ENCODE measurements at regions not wholly inside any gene's neighbourhood (a gene's known extent, or its start where the extent isn't known, plus 50 kb on each side); places are given as distances from the start of the nearest gene placed in this dataset.

DNA sequence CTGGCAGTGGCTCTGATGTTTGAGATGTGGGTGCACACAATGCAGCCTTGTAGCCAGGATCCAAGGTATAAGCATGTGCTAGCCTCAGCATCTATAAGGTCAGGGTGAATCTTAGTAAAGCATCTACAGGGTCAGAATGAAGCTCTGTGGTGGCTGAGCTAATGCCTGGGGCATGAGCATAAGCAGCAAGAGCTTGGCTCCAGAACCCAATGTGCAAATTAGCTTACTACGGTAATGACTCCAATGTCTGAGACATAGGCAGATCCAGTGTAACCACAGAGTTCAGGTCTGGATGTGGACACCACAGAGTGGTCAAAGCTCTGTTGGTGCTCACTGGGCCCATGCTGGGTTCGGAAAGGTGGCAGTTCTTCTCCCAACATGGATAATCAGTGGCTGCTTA, 304.5 kb upstream of the NECTIN3 start:
- DNase-seq: no peak

DNA sequence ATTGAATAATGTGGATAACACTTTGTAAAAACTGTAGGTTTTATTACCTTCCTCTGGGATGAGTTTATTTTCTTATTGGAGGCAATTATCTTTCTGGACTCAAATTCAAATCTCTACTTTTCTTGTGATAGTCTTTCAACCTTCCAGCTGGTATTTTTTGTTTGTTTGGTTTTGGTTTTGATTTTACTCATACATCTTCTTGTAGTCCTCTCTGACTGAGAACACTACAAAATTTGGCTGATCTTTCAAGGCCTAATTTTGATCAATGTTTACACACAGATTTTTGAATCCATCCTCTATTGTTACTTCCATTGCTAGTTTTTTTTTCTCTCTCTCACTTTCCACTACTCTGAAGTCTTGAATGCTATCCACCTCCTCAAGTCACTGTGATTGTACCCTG, 303.8 kb upstream of the NECTIN3 start:
- DNase-seq: no peak

DNA sequence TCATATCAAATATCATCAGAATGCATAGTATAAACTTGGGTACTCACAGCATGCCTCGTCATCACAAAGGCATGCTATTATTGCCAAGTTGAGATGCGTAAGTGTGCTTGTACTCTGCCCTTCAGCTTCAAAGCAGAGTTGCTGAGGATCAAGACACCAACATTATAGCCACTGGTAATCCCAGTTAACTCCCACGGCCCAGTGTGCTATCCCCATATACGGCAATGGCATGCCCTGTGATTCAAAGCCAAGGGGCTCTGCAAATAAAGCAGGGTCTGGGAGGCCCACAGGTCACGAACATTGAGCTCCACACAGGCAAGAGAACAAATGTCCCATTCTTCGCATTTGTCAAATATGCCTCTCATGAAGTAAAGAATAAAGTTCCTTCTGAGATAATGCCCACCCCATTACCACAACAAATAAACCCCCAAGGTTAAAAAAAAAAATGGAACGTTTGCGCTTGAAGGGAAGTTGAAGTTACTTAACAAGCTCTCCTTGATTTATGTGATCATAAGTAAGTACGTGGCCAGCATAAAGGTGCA, 298.1 kb upstream of the NECTIN3 start:
- no peak for DNase-seq

DNA sequence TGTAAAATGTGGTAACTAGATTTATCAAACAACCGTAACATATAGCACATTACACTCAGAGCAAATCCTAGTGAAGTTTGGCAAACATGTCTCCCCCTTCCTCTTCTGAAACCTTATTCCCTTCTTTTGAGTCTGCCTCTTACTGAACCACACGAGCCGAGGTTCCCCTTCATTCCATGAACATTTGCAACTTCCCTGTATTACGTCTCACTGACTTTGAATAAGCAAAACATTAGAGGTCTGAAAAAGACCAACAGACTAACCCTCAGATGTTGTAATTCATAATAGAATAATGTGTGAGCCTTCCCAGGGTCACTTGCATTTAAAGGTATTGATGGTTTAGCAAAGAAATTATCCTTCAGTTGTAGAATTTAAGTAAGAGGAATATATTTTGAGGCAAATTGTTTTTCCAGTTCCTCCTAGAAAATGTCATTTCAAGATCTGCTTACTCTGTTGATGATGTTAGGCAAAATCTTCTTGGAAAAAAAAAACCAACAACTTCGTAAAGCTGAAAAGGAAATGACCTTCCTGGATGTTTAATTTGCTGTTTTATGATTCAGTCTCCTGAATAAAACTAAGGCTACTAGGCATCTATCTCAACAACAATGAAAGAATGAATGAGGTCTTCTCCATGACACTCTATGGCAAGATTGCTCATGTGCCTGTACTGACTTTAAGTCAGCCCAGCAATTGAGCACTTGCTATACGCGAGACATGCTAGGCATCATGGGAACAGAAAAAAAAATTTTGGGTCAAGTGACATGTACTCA, 296.9 kb upstream of the NECTIN3 start:
- DNase-seq: no peak

DNA sequence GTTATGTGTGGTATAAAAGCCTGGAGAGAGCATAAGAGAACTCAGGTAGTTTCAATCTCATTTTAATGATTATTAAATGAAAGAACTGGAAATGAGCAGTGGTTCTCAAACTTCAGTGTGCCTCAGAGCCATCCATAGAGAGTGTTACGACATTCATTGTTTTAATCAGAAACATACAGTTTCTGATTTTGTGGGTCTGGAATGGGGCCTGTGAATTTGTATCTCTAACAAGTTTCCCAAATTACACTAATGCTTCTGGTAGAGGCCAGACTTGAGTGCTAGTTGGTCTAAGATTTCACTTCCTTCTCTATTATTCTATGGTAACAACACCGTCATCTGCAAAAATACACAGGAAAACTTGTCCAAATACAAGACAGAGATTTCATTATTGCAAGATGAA, 292.0 kb upstream of the NECTIN3 start:
- no peak for DNase-seq

DNA sequence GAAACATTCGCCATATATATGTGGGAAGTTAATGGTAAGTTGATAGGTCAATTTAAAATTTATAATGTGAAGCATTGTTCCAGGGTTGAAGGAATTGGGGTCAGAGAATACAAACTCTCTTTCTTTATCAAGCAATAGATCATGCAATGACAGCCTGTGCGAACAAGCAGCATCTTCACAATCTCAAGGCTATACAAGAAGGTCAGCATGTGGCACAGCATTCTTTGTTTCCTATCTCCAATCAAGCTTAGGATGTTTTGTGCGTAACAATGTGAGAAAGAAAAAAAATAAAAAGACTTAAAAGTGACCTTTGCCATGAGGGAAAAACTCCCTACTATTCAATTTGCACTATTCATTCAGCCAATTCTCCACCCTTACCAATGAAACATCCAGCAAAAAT, 288.1 kb upstream of the NECTIN3 start:
- DNase-seq: no peak

DNA sequence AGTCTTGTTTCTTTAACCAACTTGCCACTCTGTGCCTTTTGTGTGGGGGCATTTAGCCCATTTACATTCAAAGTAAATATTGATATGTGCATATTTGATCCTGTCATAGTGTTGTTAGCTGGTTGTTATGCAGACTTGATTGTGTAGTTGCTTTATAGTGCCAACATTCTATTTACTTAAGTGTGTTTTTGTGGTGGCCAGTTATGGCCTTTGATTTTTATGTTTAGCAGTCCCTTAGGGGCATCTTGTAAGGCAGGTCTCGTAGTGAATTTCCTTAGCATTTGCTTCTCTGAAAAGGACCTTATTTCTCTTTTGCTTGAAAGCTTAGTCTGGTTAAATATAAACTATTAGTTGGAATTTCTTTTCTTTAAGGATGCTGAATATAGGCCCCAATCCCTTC, 282.8 kb upstream of the NECTIN3 start:
- no peak for DNase-seq

DNA sequence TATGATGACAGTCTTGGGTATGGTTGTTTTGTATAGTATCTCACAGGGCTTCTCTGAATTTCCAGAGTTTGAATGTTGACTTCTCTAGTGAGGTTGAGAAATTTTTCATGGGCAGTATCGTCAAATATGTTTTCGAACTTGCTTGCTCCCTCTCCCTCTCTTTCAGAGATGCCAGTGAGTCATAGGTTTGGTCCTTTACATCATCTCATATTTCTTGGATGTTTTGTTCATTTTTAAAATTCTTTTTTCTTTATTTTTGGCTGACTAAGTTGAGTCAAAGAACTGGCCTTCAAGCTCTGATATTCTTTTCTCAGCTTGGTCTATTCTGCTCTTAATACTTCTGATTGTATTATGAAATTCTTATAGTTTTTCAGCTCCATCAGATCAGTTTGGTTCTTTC, 282.3 kb upstream of the NECTIN3 start:
- DNase-seq: no peak

DNA sequence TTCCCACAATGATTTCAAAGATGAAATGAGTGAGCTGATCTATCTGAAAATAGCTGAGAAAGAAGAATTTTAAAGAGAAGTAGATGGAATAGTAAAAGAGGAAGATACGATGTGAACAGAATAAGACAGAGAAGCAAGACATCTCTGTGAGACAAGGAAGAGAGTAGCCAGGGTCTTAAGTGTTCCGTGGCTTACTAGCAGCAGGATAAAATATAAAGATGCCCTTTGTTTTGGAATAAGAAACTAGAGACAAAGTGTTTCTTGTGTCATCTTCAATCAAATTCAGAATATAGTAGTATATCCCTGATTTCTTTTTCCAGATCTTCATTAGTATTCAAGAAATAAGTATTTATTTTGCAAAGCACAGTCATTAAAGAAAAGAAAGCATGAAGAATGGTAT, 281.0 kb upstream of the NECTIN3 start:
- no peak for DNase-seq

DNA sequence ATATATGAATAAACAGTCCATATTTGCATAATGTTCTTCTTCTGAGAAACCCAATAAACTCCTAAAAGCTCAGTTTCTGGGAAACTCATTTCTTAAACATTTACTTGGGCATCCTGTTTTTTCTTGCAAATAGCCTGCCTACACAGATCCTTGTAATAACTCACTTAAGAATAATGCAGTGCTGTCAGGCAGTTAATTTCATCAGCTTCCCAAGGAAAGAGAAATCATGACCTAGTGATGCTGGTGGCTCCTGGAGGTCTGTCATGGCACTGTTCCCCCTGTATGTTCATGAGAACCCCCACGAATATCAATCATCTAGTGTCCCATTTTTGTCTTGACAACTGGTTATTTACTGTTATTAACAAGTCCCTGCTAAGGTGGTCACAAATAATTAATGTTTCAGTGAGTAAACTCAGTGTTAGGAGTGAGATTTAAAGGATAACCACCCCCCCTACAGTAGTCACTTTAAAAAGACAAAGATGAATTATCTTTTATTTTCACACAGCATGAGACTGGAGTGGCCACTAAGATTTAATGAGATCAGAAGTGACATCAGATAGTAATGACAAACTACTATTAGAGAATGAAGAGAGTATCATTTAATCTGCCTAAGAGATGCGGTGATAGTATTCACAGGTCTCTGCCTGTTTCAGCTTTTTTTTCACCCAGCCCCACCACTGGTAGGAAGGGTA, 279.5 kb upstream of the NECTIN3 start:
- DNase-seq: no peak

DNA sequence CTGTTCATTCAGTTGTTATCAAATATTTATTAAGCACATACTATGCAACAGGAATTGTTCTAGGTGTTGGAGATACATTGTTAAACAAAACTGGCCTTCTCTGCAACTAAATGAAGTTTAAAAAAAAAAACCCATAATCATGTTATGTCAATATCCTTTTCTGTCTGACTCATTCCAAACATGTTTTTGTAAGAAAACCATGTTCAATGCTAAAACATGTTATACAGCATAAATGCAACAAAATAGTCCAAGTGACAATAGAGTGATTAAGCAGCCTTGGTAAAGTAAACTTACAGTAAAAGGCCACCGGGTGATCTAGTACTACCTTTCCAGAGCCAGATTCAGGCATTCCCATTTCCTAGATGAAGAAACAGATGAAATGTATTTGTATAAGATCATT, 278.0 kb upstream of the NECTIN3 start:
- no peak for DNase-seq

DNA sequence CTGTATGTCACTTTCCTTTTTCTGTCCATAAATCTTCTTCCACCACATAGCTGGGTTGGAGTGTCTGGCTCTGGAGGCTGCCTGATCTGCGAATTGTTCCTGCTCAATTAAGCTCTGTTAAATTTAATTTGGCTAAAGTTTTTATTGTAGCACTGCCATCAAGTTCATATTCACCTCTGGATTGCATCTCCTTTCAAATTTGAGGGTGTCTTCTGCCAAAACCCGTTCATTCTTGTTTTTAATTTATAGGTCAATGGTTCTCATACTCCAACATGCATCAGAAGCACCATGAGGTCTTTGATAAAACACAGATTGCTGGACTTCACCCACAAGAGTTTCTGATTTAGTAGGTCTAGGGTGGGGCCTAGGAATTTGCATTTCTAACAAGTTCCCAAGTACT, 276.5 kb upstream of the NECTIN3 start:
- no peak for DNase-seq

DNA sequence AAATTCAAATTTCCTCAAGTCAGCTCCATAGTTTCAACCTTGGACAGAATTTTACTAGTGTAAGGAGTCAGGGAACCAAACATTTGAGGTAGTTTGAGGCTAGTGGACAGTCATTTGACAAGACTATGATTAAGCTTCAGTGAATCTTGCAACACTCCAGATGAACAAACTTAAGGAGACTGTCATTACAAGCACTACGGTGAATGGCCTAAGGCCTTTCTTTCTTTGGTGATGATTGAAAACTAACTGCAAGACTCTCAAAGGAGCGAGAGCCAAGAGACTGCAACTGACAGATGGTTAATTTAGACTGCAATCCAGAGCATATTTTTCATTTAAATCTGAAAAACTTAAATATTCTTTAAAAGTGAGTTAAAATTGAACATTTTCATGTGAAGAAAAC, 272.3 kb upstream of the NECTIN3 start:
- no peak for DNase-seq

DNA sequence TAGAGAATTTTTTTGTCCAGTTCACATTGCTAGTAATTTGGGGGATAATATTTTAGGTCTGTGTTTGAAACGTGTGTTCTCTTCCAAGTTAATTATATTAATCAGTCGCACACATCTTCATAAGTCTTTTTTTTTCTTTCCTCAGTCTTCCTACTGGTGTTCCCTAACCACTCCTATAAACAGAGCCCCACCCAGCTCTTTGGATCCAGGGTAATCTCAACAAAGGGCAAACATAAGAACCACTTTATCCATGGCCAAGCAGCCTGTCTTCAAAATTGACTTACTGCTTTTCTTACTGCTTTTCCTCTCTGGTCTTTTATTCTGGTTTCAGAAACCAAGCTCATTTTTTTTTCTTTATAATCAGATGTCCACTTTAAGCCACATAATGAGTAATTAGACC, 266.8 kb upstream of the NECTIN3 start:
- DNase-seq: no peak

DNA sequence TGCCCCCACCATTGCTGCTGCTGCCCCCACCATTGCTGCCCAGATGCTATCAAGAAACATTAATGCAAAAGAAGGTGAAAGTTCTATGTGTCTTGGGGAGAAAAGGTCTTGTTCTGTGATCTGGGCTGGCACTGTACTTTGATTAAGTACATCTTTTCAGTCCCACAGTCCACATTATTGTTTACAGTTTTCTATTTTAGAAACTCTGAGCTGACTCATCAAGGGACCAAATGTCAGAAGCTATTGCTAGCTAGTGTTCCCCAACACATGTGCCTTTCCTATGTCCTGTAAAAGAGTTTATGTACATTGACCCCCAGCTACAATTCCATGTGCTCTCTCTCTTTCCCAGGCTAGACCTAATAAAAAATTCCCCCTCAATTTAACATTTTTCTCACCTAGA, 264.7 kb upstream of the NECTIN3 start:
- DNase-seq: no peak

DNA sequence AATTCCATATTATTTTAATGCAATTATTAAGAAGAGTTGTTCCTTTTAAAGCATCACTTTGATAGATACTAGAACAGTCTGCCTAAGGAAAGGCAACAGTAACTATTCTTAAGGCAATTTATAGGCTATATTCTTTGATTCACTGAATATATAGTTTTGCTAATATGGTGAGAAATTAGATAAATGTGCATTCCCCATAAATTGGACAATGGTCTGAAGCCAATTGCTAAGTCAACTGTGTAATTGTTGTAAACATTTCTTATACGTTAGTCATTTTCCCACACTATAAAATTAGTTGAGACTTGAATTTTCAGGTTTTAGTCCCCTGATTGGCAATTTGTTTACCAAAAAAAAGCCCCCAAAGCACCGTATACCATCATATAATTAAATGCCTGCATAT, 263.0 kb upstream of the NECTIN3 start:
- no peak for DNase-seq

DNA sequence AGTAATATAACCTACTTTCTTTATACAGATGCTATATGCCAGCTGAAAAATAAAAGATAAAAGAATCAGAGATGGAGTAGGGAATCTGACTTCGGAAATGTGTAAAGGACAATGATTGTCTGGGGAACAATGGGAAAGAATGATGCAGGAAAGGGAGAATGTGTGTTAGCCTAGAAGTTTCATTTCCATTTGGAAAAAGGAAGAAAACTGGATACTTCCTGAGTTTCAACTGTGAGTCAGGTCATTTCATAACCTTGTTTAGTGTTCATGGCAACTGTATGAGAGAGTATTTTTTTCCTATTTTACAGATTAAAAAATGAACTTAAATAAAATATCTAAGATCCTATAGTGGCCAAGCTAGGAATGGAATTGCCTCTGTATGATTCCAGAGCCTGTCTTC, 261.3 kb upstream of the NECTIN3 start:
- no peak for DNase-seq

DNA sequence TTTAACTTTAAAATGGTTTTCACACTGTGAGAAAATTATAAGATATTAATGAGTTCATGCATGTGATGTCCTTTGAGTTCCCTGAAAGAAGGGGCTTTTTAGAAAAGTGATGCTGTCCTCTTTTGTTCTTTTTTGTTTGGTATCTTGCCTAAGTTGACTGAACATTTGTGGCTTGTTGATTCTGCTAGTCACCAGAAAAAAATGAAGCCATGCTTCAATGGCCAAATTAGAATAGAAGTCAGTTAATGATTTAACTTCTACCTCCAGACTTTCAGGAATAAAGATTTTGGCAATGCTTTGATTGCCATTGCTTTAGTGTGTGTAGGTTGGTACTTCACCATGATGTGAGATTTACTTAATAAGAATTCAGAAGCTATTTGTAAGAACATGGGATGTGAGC, 260.6 kb upstream of the NECTIN3 start:
- DNase-seq: no peak

DNA sequence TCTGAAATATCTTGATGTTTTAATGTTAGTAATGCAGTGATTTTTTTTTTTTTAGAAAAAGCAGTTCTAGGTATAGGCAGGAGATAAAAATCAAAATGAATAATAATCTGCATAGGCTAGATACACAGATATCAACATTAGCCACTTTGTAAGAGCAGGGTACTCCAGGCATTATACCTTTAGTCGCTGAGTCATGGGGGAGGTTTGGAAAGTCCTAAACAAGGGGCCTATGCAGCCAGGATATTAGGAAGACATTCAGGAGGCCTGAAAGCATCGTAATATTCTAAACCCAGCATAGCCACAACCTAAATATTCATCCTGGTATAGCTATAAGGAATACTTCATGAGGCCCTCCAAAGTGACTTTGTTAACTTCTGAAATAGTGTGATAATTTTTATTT, 258.1 kb upstream of the NECTIN3 start:
- DNase-seq: no peak

DNA sequence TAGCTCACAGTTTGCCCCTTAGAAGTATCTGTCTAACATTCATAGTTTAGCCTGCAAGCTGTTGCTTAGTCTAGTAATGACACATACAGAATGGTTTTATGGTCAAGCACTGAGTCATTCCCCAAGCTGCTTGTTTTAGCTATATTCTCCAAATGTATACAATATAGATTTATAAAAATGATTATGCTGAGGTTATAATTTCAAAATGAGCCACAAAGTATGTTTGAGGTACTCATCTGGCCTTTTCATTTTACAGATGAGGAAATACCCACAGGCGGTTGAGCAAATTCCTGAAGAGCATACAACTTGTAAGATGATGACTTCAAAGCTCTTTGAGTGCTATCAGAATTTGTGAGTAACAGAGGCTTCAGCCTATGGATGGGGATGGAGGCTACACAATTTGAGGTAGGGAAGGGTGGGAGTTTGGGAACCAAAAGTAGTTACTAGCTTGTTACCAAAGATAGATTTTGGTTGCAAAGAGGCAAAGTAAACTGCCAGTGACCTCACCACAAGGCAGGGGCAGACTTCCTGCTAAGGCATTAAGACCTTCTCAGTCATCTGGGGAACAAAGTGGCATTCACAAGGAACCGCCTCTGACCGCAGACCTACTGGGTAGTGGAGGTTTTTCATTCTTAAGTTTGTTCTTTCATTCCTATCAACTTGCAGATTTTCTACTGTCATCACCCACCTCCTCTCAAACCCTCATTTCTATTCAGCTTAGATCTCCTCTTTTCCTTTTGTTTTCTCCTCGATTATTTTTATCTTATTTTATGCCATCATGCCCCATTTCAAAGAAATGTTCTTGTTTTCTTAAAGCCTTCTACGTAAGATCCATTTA, 257.2 kb upstream of the NECTIN3 start:
- DNase-seq: no peak

DNA sequence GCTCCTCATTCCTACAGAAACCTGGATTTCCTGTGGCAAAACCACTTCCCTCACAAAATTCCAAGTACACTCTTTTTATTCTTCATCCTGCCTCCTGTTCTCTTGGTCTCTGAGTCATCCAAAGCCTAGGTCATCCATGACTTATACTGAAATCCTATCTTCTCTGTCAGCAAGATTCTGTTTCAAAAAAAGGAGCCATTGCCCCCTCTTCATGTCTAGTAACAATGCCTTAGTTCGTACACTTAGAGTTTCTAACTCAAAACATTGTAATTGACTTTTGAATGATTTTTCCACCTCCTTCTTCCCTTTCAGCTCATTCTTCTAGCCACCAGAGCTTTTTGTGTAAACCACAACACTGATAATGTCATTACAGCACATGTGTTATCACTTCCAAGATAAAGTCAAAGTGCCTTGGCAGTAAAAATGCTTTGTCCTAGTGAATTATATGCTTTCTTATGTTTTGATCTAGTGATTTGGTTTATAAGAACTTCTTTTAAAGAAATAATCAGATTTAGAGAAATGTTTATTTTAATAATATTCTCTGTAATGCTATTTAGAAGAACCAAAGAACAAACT, 256.5 kb upstream of the NECTIN3 start:
- no peak for DNase-seq

DNA sequence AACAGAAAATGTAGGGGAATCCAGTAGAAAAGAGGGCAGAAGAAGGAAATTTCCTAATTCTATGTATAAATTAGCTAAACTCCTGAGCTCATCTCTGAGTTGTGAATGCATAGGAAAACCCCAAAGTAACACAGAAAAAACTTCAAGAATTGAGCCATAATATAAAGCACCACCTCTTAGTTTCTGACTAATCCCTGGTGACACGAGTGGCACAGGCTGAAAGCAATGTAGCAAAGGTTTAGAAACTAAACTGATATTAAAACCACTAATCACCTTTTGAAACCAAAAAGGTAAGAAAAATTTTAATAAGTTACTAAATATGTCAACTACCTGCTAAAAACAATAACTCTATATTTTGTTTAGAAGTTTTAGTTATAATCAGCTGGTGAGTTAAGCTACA, 255.6 kb upstream of the NECTIN3 start:
- DNase-seq: no peak

DNA sequence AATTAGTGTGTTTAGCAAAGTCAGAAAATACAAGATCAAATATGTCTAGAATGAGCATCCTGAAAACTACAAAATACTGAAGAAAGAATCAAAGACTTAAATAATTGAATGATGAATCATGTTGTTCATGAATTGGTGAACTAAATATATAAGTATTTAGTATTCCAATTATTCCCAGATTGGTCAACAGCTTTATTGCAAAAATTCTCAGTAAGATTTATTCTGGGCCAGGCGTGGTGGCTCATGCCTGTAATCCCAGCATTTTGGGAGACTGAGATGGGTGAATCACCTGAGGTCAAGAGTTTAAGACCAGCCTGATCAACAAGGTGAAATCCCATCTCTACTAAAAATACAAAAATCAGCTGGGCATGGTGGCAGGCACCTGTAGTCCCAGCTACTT, 250.0 kb upstream of the NECTIN3 start:
- no peak for DNase-seq

All from C1 segment of cervical spinal cord (tissue), 14 donors.